ENCODE measurements at regions not wholly inside any gene's neighbourhood (a gene's known extent, or its start where the extent isn't known, plus 50 kb on each side); places are given as distances from the start of the nearest gene placed in this dataset.

- H3K36me3 ChIP-seq: no peaks in the 10 kb centered on the region
- no peaks in the 10 kb centered on the region for H3K27me3 ChIP-seq
- intact Hi-C loops (cut with DNase I): no loop called here
- 97 to 98% (median 98%) methylated on average over 2 of the region's 2 CpGs for WGBS, 3 donors
- no peak overlapping the region for H3K4me3 ChIP-seq
- TF ChIP-seq EP300 (IDR thresholded peaks at IDR 0.05) (no peak), POLR2A (IDR thresholded peaks at IDR 0.05) (no peak), CTCF (IDR thresholded peaks at IDR 0.05) (no peak)
- no peak overlapping the region for H3K27ac ChIP-seq
- H3K9me3 ChIP-seq: no peaks in the 10 kb centered on the region
- no peaks in the 10 kb centered on the region for H3K4me1 ChIP-seq (ENCODE audit: insufficient read depth)
- DNase-seq: no peak
Observed at GRCh38 chr21:14607262-14607661, 61.1 kb upstream of the SAMSN1 start.

- no peak for DNase-seq
- Histone ChIP-seq H3K27me3 (no peaks in the 10 kb centered on the region), H3K27ac (no peak overlapping the region), H3K9me3 (no peaks in the 10 kb centered on the region), H3K4me1 (ENCODE audit: insufficient read depth) (no peaks in the 10 kb centered on the region), H3K36me3 (no peaks in the 10 kb centered on the region), H3K4me3 (no peak overlapping the region)
- intact Hi-C loops (cut with DNase I): no loop called here
- no peak for TF ChIP-seq EP300 (IDR thresholded peaks at IDR 0.05)
- TF ChIP-seq CTCF (IDR thresholded peaks at IDR 0.05): no peak
- TF ChIP-seq POLR2A (IDR thresholded peaks at IDR 0.05): no peak
- 43 to 59% (median 55%) methylated on average over 2 of the region's 2 CpGs for WGBS, 3 donors
Observed at GRCh38 chr21:14603202-14603601, 57.1 kb upstream of the SAMSN1 start.

- TF ChIP-seq CTCF (IDR thresholded peaks at IDR 0.05) (no peak), POLR2A (IDR thresholded peaks at IDR 0.05) (no peak), EP300 (IDR thresholded peaks at IDR 0.05) (no peak)
- H3K4me3 ChIP-seq: no peak overlapping the region
- 12 to 16% (median 12%) methylated on average over 1 of the region's 1 CpG for WGBS, 3 donors
Observed at GRCh38 chr21:14602382-14602958, 56.4 kb upstream of the SAMSN1 start.

GRCh38 chr21:14600569-14601297 lies 54.6 kb upstream of the SAMSN1 start:
- 70 to 85% (median 84%) methylated on average over 3 of the region's 3 CpGs for WGBS, 3 donors
- Histone ChIP-seq H3K27ac (no peak overlapping the region), H3K4me1 (ENCODE audit: insufficient read depth) (no peaks in the 10 kb centered on the region), H3K4me3 (no peak overlapping the region), H3K9me3 (no peaks in the 10 kb centered on the region), H3K27me3 (no peaks in the 10 kb centered on the region), H3K36me3 (no peaks in the 10 kb centered on the region)
- intact Hi-C loops (cut with DNase I): no loop called here
- DNase-seq: no peak
- TF ChIP-seq POLR2A (IDR thresholded peaks at IDR 0.05) (no peak), EP300 (IDR thresholded peaks at IDR 0.05) (no peak)

More at GRCh38 chr21:14602382-14602958, 56.4 kb upstream of the SAMSN1 start:
- Histone ChIP-seq H3K27me3 (no peaks in the 10 kb centered on the region), H3K9me3 (no peaks in the 10 kb centered on the region), H3K4me1 (ENCODE audit: insufficient read depth) (no peaks in the 10 kb centered on the region), H3K36me3 (no peaks in the 10 kb centered on the region), H3K27ac (no peak overlapping the region)
- DNase-seq: no peak
- intact Hi-C loops (cut with DNase I): no loop called here

- H3K9me3 ChIP-seq: no peaks in the 10 kb centered on the region
- no peaks in the 10 kb centered on the region for H3K4me1 ChIP-seq (ENCODE audit: insufficient read depth)
- no peaks in the 10 kb centered on the region for H3K27me3 ChIP-seq
- TF ChIP-seq CTCF (IDR thresholded peaks at IDR 0.05) (no peak), POLR2A (IDR thresholded peaks at IDR 0.05) (no peak)
- no peak for DNase-seq
- no peak overlapping the region for H3K27ac ChIP-seq
- no peaks in the 10 kb centered on the region for H3K36me3 ChIP-seq
- intact Hi-C loops (cut with DNase I): no loop called here
- no peak overlapping the region for H3K4me3 ChIP-seq
Observed at GRCh38 chr21:14598065-14598464, 52.0 kb upstream of the SAMSN1 start.
